GM18520 (cell line): ENCODE measurements at regions not wholly inside any gene's neighbourhood (a gene's known extent, or its start where the extent isn't known, plus 50 kb on each side); places are given as distances from the start of the nearest gene placed in this dataset.
"Not testable (repeated sequence)": the region's sequence is repeated elsewhere in the genome, so short reads cannot be mapped to it uniquely, and the experiment has no call there.

Experiments used
- ATAC-seq: cut with Tn5 transposase; IDR thresholded peaks from one replicate; pipeline ENCODE4 v1.9.1; 2021; ENCODE audit not compliant: unreplicated experiment

GRCh38 chr1:173341971-173342370 lies 134.8 kb upstream of the TNFSF4 start:
- no peak for ATAC-seq

- ATAC-seq = no peak
These were observed 134.4 kb upstream of the PRDX6 start for GRCh38 chr1:173342736-173343135.

- ATAC-seq = no peak
These were observed 132.9 kb upstream of the PRDX6 start for GRCh38 chr1:173344034-173344743.

- no peak for ATAC-seq
These were observed 129.8 kb upstream of the PRDX6 start for GRCh38 chr1:173347282-173347818.

GRCh38 chr1:173352635-173353034 lies 124.5 kb upstream of the PRDX6 start:
- not testable (repeated sequence) for ATAC-seq

GRCh38 chr1:173353350-173353749 lies 123.8 kb upstream of the PRDX6 start:
- ATAC-seq = no peak

GRCh38 chr1:173354937-173355280 lies 122.2 kb upstream of the PRDX6 start:
- no peak for ATAC-seq

GRCh38 chr1:173355281-173356031 lies 121.7 kb upstream of the PRDX6 start:
- ATAC-seq = peak; percentile 59

- no peak for ATAC-seq
These were observed 120.9 kb upstream of the PRDX6 start for GRCh38 chr1:173356191-173356762.

GRCh38 chr1:173360487-173361063 lies 116.6 kb upstream of the PRDX6 start:
- ATAC-seq = no peak

- ATAC-seq = no peak
These were observed 114.6 kb upstream of the PRDX6 start for GRCh38 chr1:173362543-173362942.

- no peak for ATAC-seq
These were observed 112.3 kb upstream of the PRDX6 start for GRCh38 chr1:173364827-173365226.

GRCh38 chr1:173365341-173365740 lies 111.8 kb upstream of the PRDX6 start:
- ATAC-seq = no peak

GRCh38 chr1:173367136-173367535 lies 110.0 kb upstream of the PRDX6 start:
- no peak for ATAC-seq

- not testable (repeated sequence) for ATAC-seq
These were observed 106.5 kb upstream of the PRDX6 start for GRCh38 chr1:173370586-173370985.

- ATAC-seq = not testable (repeated sequence)
These were observed 101.1 kb upstream of the PRDX6 start for GRCh38 chr1:173376065-173376464.

GRCh38 chr1:173377266-173377665 lies 99.9 kb upstream of the PRDX6 start:
- no peak for ATAC-seq

GRCh38 chr1:173383351-173383750 lies 93.8 kb upstream of the PRDX6 start:
- ATAC-seq = no peak

- ATAC-seq = no peak
These were observed 88.8 kb upstream of the PRDX6 start for GRCh38 chr1:173388352-173388751.

- no peak for ATAC-seq
These were observed 84.1 kb upstream of the PRDX6 start for GRCh38 chr1:173392895-173393658.

- ATAC-seq = no peak
These were observed 83.5 kb upstream of the PRDX6 start for GRCh38 chr1:173393659-173394000.
